HL-60 (cell line): ENCODE measurements at regions not wholly inside any gene's neighbourhood (a gene's known extent, or its start where the extent isn't known, plus 50 kb on each side); places are given as distances from the start of the nearest gene placed in this dataset.

ENCODE experiments used
- CTCF ChIP-seq: IDR thresholded peaks from one replicate; pipeline ENCODE4 v1.5.1; 2011; ENCODE audit warnings: low read length, control low read depth, inconsistent platforms; ENCODE audit not compliant: insufficient read depth
- GABPA ChIP-seq: IDR thresholded peaks from 2 replicates; pipeline ENCODE4 v1.6.1; 2012; ENCODE audit warnings: low read depth
- POLR2AphosphoS5 ChIP-seq: IDR thresholded peaks from 2 replicates; pipeline ENCODE4 v1.6.1; 2012; ENCODE audit warnings: low read depth
- REST ChIP-seq: IDR thresholded peaks from 2 replicates; pipeline ENCODE4 v1.6.1; 2012; ENCODE audit warnings: low read depth; ENCODE audit not compliant: insufficient replicate concordance
- SPI1 ChIP-seq: IDR thresholded peaks from 2 replicates; pipeline ENCODE4 v1.6.1; 2012; ENCODE audit warnings: low read depth, mild to moderate bottlenecking, borderline replicate concordance

GRCh38 chr1:30197639-30198450 is 525.5 kb downstream of the MATN1 start:
- TF ChIP-seq CTCF (no peak), POLR2AphosphoS5 (no peak), GABPA (no peak), REST (no peak), SPI1 (no peak)
